ENCODE measurements at regions not wholly inside any gene's neighbourhood (a gene's known extent, or its start where the extent isn't known, plus 50 kb on each side); places are given as distances from the start of the nearest gene placed in this dataset.
"Not testable (repeated sequence)": the region's sequence is repeated elsewhere in the genome, so short reads cannot be mapped to it uniquely, and the experiment has no call there.

GRCh38 chr4:43637893-43638292, 745.4 kb downstream of the GRXCR1 start:
- H3K4me1 ChIP-seq (ENCODE audit: control insufficient read depth, insufficient read depth, low read length); H4K20me1 ChIP-seq (ENCODE audit: control insufficient read depth, insufficient read depth); RAD21 ChIA-PET (ENCODE audit: unreplicated experiment); H3K27me3 ChIP-seq (replicated peaks in 1 of 2; ENCODE audit: control insufficient read depth in 2 of 2, insufficient read depth in 2 of 2, low read length in 1 of 2); H3K4me3 ChIP-seq; H3K4me2 ChIP-seq (ENCODE audit: control insufficient read depth, insufficient read depth); DNase-seq (ENCODE audit: low read depth, low spot score); H3K9me3 ChIP-seq (replicated peaks; ENCODE audit: control insufficient read depth, insufficient read depth, low read length); intact Hi-C loops (cut with micrococcal nuclease; ENCODE audit: unreplicated experiment); SMC1A ChIA-PET (ENCODE audit: uncharacterized antibody, unreplicated experiment); in situ Hi-C loops (cut with MboI); POLR2A ChIA-PET; H3K36me3 ChIP-seq (ENCODE audit: control insufficient read depth in 2 of 2, insufficient read depth in 2 of 2, low read length in 1 of 2); ATAC-seq; FAIRE-seq; H2AFZ ChIP-seq (ENCODE audit: control insufficient read depth, low read depth, low read length); H3K27ac ChIP-seq (ENCODE audit: control insufficient read depth, insufficient read depth); H3K9ac ChIP-seq (ENCODE audit: control insufficient read depth, insufficient read depth, low read length); BruUV-seq (replicated peaks); H3K79me2 ChIP-seq (ENCODE audit: control insufficient read depth, insufficient read depth, low read length); CTCF ChIA-PET: not testable (repeated sequence)
- WGBS (ENCODE audit: insufficient coverage, insufficient replicate concordance, low lambda C conversion rate, missing lambda C conversion rate), result 49% methylated on average over 4 of the region's 4 CpGs

- Histone ChIP-seq H3K27ac (ENCODE audit: control insufficient read depth, insufficient read depth) (no peak overlapping the region), H3K4me2 (ENCODE audit: control insufficient read depth, insufficient read depth) (no peak overlapping the region), H3K9me3 (replicated peaks; ENCODE audit: control insufficient read depth, insufficient read depth, low read length) (no peaks in the 10 kb centered on the region), H3K79me2 (ENCODE audit: control insufficient read depth, insufficient read depth, low read length) (no peaks in the 10 kb centered on the region), H3K9ac (ENCODE audit: control insufficient read depth, insufficient read depth, low read length) (no peak overlapping the region), H3K27me3 (replicated peaks in 1 of 2; ENCODE audit: control insufficient read depth in 2 of 2, insufficient read depth in 2 of 2, low read length in 1 of 2) (no peaks in the 10 kb centered on the region), H4K20me1 (ENCODE audit: control insufficient read depth, insufficient read depth) (no peaks in the 10 kb centered on the region), H3K4me1 (ENCODE audit: control insufficient read depth, insufficient read depth, low read length) (no peaks in the 10 kb centered on the region), H3K36me3 (ENCODE audit: control insufficient read depth in 2 of 2, insufficient read depth in 2 of 2, low read length in 1 of 2) (no peaks in the 10 kb centered on the region), H3K4me3 (no peak overlapping the region), H2AFZ (ENCODE audit: control insufficient read depth, low read depth, low read length) (no peak overlapping the region)
- TF ChIP-seq STAT1 (conservative IDR thresholded peaks at IDR 0.05) (no peak), IKZF2 (IDR thresholded peaks at IDR 0.05) (no peak), SIX5 (IDR thresholded peaks at IDR 0.05; ENCODE audit: low read depth, low read length, severe bottlenecking) (no peak), NFYA (IDR thresholded peaks at IDR 0.05; ENCODE audit: borderline replicate concordance, low read depth, low read length) (no peak)
- TF ChIP-seq, protein P1, sequence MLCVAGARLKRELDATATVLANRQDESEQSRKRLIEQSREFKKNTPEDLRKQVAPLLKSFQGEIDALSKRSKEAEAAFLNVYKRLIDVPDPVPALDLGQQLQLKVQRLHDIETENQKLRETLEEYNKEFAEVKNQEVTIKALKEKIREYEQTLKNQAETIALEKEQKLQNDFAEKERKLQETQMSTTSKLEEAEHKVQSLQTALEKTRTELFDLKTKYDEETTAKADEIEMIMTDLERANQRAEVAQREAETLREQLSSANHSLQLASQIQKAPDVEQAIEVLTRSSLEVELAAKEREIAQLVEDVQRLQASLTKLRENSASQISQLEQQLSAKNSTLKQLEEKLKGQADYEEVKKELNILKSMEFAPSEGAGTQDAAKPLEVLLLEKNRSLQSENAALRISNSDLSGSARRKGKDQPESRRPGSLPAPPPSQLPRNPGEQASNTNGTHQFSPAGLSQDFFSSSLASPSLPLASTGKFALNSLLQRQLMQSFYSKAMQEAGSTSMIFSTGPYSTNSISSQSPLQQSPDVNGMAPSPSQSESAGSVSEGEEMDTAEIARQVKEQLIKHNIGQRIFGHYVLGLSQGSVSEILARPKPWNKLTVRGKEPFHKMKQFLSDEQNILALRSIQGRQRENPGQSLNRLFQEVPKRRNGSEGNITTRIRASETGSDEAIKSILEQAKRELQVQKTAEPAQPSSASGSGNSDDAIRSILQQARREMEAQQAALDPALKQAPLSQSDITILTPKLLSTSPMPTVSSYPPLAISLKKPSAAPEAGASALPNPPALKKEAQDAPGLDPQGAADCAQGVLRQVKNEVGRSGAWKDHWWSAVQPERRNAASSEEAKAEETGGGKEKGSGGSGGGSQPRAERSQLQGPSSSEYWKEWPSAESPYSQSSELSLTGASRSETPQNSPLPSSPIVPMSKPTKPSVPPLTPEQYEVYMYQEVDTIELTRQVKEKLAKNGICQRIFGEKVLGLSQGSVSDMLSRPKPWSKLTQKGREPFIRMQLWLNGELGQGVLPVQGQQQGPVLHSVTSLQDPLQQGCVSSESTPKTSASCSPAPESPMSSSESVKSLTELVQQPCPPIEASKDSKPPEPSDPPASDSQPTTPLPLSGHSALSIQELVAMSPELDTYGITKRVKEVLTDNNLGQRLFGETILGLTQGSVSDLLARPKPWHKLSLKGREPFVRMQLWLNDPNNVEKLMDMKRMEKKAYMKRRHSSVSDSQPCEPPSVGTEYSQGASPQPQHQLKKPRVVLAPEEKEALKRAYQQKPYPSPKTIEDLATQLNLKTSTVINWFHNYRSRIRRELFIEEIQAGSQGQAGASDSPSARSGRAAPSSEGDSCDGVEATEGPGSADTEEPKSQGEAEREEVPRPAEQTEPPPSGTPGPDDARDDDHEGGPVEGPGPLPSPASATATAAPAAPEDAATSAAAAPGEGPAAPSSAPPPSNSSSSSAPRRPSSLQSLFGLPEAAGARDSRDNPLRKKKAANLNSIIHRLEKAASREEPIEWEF (IDR thresholded peaks at IDR 0.05; ENCODE audit: insufficient replicate concordance, low read depth, low read length), result no peak
- TF ChIP-seq, protein P2, sequence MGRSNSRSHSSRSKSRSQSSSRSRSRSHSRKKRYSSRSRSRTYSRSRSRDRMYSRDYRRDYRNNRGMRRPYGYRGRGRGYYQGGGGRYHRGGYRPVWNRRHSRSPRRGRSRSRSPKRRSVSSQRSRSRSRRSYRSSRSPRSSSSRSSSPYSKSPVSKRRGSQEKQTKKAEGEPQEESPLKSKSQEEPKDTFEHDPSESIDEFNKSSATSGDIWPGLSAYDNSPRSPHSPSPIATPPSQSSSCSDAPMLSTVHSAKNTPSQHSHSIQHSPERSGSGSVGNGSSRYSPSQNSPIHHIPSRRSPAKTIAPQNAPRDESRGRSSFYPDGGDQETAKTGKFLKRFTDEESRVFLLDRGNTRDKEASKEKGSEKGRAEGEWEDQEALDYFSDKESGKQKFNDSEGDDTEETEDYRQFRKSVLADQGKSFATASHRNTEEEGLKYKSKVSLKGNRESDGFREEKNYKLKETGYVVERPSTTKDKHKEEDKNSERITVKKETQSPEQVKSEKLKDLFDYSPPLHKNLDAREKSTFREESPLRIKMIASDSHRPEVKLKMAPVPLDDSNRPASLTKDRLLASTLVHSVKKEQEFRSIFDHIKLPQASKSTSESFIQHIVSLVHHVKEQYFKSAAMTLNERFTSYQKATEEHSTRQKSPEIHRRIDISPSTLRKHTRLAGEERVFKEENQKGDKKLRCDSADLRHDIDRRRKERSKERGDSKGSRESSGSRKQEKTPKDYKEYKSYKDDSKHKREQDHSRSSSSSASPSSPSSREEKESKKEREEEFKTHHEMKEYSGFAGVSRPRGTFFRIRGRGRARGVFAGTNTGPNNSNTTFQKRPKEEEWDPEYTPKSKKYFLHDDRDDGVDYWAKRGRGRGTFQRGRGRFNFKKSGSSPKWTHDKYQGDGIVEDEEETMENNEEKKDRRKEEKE (IDR thresholded peaks at IDR 0.05), result no peak
- ChIA-PET RAD21 (ENCODE audit: unreplicated experiment) (no interaction called here), POLR2A (no interaction called here), SMC1A (ENCODE audit: uncharacterized antibody, unreplicated experiment) (no interaction called here), CTCF (no interaction called here)
- intact Hi-C loops (cut with micrococcal nuclease; ENCODE audit: unreplicated experiment), result no loop called here
- DNase-seq (ENCODE audit: low read depth, low spot score), result no peak
- no TSS peak for BruUV-seq (replicated peaks)
- no peak for ATAC-seq
- FAIRE-seq, result no peak
- in situ Hi-C loops (cut with MboI), result no loop called here
- WGBS (ENCODE audit: insufficient coverage, insufficient replicate concordance, low lambda C conversion rate, missing lambda C conversion rate), result 0% methylated on average over 1 of the region's 1 CpG
Observed at GRCh38 chr4:43651991-43652390, 759.5 kb downstream of the GRXCR1 start.

Measured in GM12878 (cell line).